ENCODE measurements at regions not wholly inside any gene's neighbourhood (a gene's known extent, or its start where the extent isn't known, plus 50 kb on each side); places are given as distances from the start of the nearest gene placed in this dataset.
A peak's percentile ranks its signal among the peaks of the same experiment; 100 is the strongest.

- ATAC-seq (no peak), DNase-seq (no peak)
- intact Hi-C loops (cut with DNase I): no loop called here
- TF ChIP-seq POLR2A (IDR thresholded peaks at IDR 0.05) (no peak), CTCF (IDR thresholded peaks at IDR 0.05) (no peak)
- H3K27me3 ChIP-seq: no peaks in the 10 kb centered on the region
- no peak overlapping the region for H3K4me3 ChIP-seq
- 32 to 70% methylated on average over 1 of the region's 1 CpG for WGBS, 2 donors
- H3K9me3 ChIP-seq: no peaks in the 10 kb centered on the region
- no peaks in the 10 kb centered on the region for H3K4me1 ChIP-seq
- H3K36me3 ChIP-seq (replicated peaks in 1 of 2; ENCODE audit: insufficient read depth in 1 of 2, low read depth in 2 of 2): no peaks in the 10 kb centered on the region
- no peak overlapping the region for H3K27ac ChIP-seq
These were observed 395.3 kb downstream of the LPIN1 start for GRCh38 chr2:12141618-12142258.

- H3K27me3 ChIP-seq: no peaks in the 10 kb centered on the region
- H3K4me3 ChIP-seq: no peak overlapping the region
- intact Hi-C loops (cut with DNase I): no loop called here
- TF ChIP-seq POLR2A (IDR thresholded peaks at IDR 0.05) (no peak), CTCF (IDR thresholded peaks at IDR 0.05) (no peak)
- no peaks in the 10 kb centered on the region for H3K36me3 ChIP-seq (replicated peaks in 1 of 2; ENCODE audit: insufficient read depth in 1 of 2, low read depth in 2 of 2)
- no peak for ATAC-seq
- 41 to 55% methylated on average over 6 of the region's 6 CpGs for WGBS, 2 donors
- no peak for DNase-seq
- no peaks in the 10 kb centered on the region for H3K4me1 ChIP-seq
- H3K9me3 ChIP-seq: no peaks in the 10 kb centered on the region
- no peak overlapping the region for H3K27ac ChIP-seq
These were observed 405.3 kb downstream of the LPIN1 start for GRCh38 chr2:12151716-12152115.

GRCh38 chr2:12152888-12153287, 406.5 kb downstream of the LPIN1 start:
- no peaks in the 10 kb centered on the region for H3K36me3 ChIP-seq (replicated peaks in 1 of 2; ENCODE audit: insufficient read depth in 1 of 2, low read depth in 2 of 2)
- no peaks in the 10 kb centered on the region for H3K4me1 ChIP-seq
- DNase-seq (no peak), ATAC-seq (no peak)
- H3K27ac ChIP-seq: no peak overlapping the region
- H3K4me3 ChIP-seq: no peak overlapping the region
- 39 to 72% methylated on average over 3 of the region's 3 CpGs for WGBS, 2 donors
- no peaks in the 10 kb centered on the region for H3K27me3 ChIP-seq
- TF ChIP-seq CTCF (IDR thresholded peaks at IDR 0.05) (no peak), POLR2A (IDR thresholded peaks at IDR 0.05) (no peak)
- no peaks in the 10 kb centered on the region for H3K9me3 ChIP-seq
- intact Hi-C loops (cut with DNase I): no loop called here

GRCh38 chr2:12155303-12156051, 409.0 kb downstream of the LPIN1 start:
- Histone ChIP-seq H3K4me1 (no peaks in the 10 kb centered on the region), H3K4me3 (no peak overlapping the region), H3K36me3 (replicated peaks in 1 of 2; ENCODE audit: insufficient read depth in 1 of 2, low read depth in 2 of 2) (no peaks in the 10 kb centered on the region), H3K9me3 (no peaks in the 10 kb centered on the region), H3K27me3 (no peaks in the 10 kb centered on the region), H3K27ac (no peak overlapping the region)
- intact Hi-C loops (cut with DNase I): no loop called here
- ATAC-seq (peak; percentile 35), DNase-seq (peak in 1 of 4 donors; percentile 20)
- WGBS, 2 donors: 68 to 70% methylated on average over 6 of the region's 6 CpGs
- TF ChIP-seq POLR2A (IDR thresholded peaks at IDR 0.05) (no peak), CTCF (IDR thresholded peaks at IDR 0.05) (no peak)

- Histone ChIP-seq H3K27me3 (no peaks in the 10 kb centered on the region), H3K4me1 (no peaks in the 10 kb centered on the region), H3K36me3 (replicated peaks in 1 of 2; ENCODE audit: insufficient read depth in 1 of 2, low read depth in 2 of 2) (no peaks in the 10 kb centered on the region), H3K9me3 (no peaks in the 10 kb centered on the region), H3K27ac (no peak overlapping the region), H3K4me3 (no peak overlapping the region)
- DNase-seq (no peak), ATAC-seq (no peak)
- WGBS, 2 donors: 76 to 84% methylated on average over 4 of the region's 4 CpGs
- no peak for TF ChIP-seq POLR2A (IDR thresholded peaks at IDR 0.05)
- no peak for TF ChIP-seq CTCF (IDR thresholded peaks at IDR 0.05)
- intact Hi-C loops (cut with DNase I): no loop called here
These were observed 409.9 kb downstream of the LPIN1 start for GRCh38 chr2:12156349-12156748.
